PC-9 (cell line): ENCODE measurements at regions not wholly inside any gene's neighbourhood (a gene's known extent, or its start where the extent isn't known, plus 50 kb on each side); places are given as distances from the start of the nearest gene placed in this dataset.

Experiments
- BruUV-seq: library from RNA; stranded (reverse); fragments of 400-500 nt; replicated peaks from 2 replicates; lab custom pipeline; 2021; lab: Mats Ljungman, UMichigan
- CTCF ChIA-PET: fragments of 300-600 bp; sonication (Branson Sonifier 250); formaldehyde crosslinking; loops from one replicate; lab custom pipeline; 2022; ENCODE audit warnings: antibody characterized with exemption; lab: Charles Lee
- POLR2A ChIA-PET: fragments of 300-600 bp; sonication (Branson Sonifier 250); formaldehyde crosslinking; loops from one replicate; lab custom pipeline; 2022; ENCODE audit warnings: antibody characterized with exemption; ENCODE audit not compliant: unreplicated experiment; lab: Charles Lee
- DNase-seq, 2 experiments: peaks; one replicate each; pipeline versions ENCODE4 v3.0.0 to v3.0.0-alpha.2; 2015 to 2022; ENCODE audit warnings: mixed read lengths in 1 of 2
- H2AFZ ChIP-seq: fragments of 200-600 bp; sonication (generic); 2 replicates; pipeline ENCODE4 v1.8.1; 2017; ENCODE audit warnings: antibody characterized with exemption
- H3F3A ChIP-seq: fragments of 200-600 bp; sonication (generic); 2 replicates; pipeline ENCODE4 v1.8.1; 2017; ENCODE audit warnings: antibody characterized with exemption, mild to moderate bottlenecking, low read depth; ENCODE audit not compliant: insufficient read depth
- H3K27ac ChIP-seq: fragments of 200-600 bp; sonication (generic); 2 replicates; pipeline ENCODE4 v1.6.1; 2016; ENCODE audit warnings: mixed run types
- H3K27me3 ChIP-seq: fragments of 200-600 bp; sonication (generic); 2 replicates; pipeline ENCODE4 v1.6.1; 2016; ENCODE audit warnings: low read depth, mixed run types; ENCODE audit not compliant: insufficient read depth
- H3K36me3 ChIP-seq: fragments of 200-600 bp; sonication (generic); 2 replicates; pipeline ENCODE4 v1.6.1; 2016; ENCODE audit warnings: low read depth, mixed run types
- H3K4me1 ChIP-seq: fragments of 200-600 bp; sonication (generic); replicated peaks from 2 replicates; pipeline ENCODE4 v1.6.1; 2016; ENCODE audit warnings: mixed run types; ENCODE audit not compliant: insufficient read depth
- H3K4me2 ChIP-seq: fragments of 200-600 bp; sonication (generic); 2 replicates; pipeline ENCODE4 v1.6.1; 2017; ENCODE audit warnings: mixed run types
- H3K4me3 ChIP-seq: fragments of 200-600 bp; sonication (generic); 2 replicates; pipeline ENCODE4 v1.6.1; 2016; ENCODE audit warnings: mixed run types
- H3K79me2 ChIP-seq: fragments of 200-600 bp; sonication (generic); 2 replicates; pipeline ENCODE4 v1.6.1; 2017; ENCODE audit warnings: low read depth, mixed run types
- H3K9me2 ChIP-seq: fragments of 200-600 bp; sonication (generic); 2 replicates; pipeline ENCODE4 v1.8.1; 2017; ENCODE audit warnings: mild to moderate bottlenecking; ENCODE audit not compliant: insufficient read depth
- H3K9me3 ChIP-seq: fragments of 200-600 bp; sonication (generic); 2 replicates; pipeline ENCODE4 v1.8.1; 2016; ENCODE audit warnings: low read depth; ENCODE audit not compliant: insufficient read depth
- H4K20me1 ChIP-seq: fragments of 200-600 bp; sonication (generic); 2 replicates; pipeline ENCODE4 v1.8.1; 2017; ENCODE audit not compliant: insufficient read depth
- EZH2 ChIP-seq: fragments of 200-600 bp; sonication (generic); IDR thresholded peaks from 2 replicates; pipeline ENCODE4 v1.8.0; 2017; ENCODE audit warnings: antibody characterized with exemption, low read depth
- intact Hi-C: fragments of 100-400 bp; cut with micrococcal nuclease; formaldehyde crosslinking; loops from one replicate; pipeline ENCODE4 v1.10.0; 2022; ENCODE audit not compliant: unreplicated experiment
- TF ChIP-seq, protein P1 (sequence below): fragments of 200-600 bp; sonication (generic); conservative IDR thresholded peaks from 2 replicates; pipeline ENCODE4 v1.6.1; 2017; ENCODE audit warnings: mixed run types, antibody characterized with exemption, mild to moderate bottlenecking, moderate library complexity

- intact Hi-C loops = no loop called here
- peak in 1 of 2 experiments; percentile 22 for DNase-seq
- H2AFZ ChIP-seq = peak overlapping the region; percentile 50
- H3K9me2 ChIP-seq = no peaks in the 10 kb centered on the region; the same call in 1 of the 2 replicates
- peak overlapping the region; percentile 91 for H3K27ac ChIP-seq
- no peaks in the 10 kb centered on the region for H3K79me2 ChIP-seq
- ChIA-PET CTCF (interaction anchor here (1.0 kb wide), 1 partner anchor 76 kb away, joined by 3 read pairs; no protein-coding TSS in a partner anchor), POLR2A (interaction anchor here (0.6 kb wide), 2 partner anchors 17 to 49 kb away, joined by 3 read pairs; no protein-coding TSS in a partner anchor)
- TF ChIP-seq EZH2 = no peak
- TF ChIP-seq, protein P1, sequence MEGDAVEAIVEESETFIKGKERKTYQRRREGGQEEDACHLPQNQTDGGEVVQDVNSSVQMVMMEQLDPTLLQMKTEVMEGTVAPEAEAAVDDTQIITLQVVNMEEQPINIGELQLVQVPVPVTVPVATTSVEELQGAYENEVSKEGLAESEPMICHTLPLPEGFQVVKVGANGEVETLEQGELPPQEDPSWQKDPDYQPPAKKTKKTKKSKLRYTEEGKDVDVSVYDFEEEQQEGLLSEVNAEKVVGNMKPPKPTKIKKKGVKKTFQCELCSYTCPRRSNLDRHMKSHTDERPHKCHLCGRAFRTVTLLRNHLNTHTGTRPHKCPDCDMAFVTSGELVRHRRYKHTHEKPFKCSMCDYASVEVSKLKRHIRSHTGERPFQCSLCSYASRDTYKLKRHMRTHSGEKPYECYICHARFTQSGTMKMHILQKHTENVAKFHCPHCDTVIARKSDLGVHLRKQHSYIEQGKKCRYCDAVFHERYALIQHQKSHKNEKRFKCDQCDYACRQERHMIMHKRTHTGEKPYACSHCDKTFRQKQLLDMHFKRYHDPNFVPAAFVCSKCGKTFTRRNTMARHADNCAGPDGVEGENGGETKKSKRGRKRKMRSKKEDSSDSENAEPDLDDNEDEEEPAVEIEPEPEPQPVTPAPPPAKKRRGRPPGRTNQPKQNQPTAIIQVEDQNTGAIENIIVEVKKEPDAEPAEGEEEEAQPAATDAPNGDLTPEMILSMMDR = no peak
- H3K4me3 ChIP-seq = no peak overlapping the region; the same call in 1 of the 2 replicates
- H3F3A ChIP-seq = peaks cover 29% of the 10 kb centered on the region
- peak overlapping the region; percentile 59 for H3K4me2 ChIP-seq
- H3K27me3 ChIP-seq = no peaks in the 10 kb centered on the region
- peaks cover 3% of the 10 kb centered on the region; the same call in 1 of the 2 replicates for H3K9me3 ChIP-seq
- TSS peak; percentile 99 for BruUV-seq
- H3K36me3 ChIP-seq = no peaks in the 10 kb centered on the region
- no peaks in the 10 kb centered on the region for H4K20me1 ChIP-seq
- peaks cover 35% of the 10 kb centered on the region for H3K4me1 ChIP-seq
Measured at GRCh38 chr1:115545096-115545720, 96.6 kb upstream of the VANGL1 start.

GRCh38 chr1:115544131-115544530 lies 97.6 kb upstream of the VANGL1 start:
- no peak overlapping the region for H3K27ac ChIP-seq
- no TSS peak for BruUV-seq
- peaks cover 29% of the 10 kb centered on the region for H3F3A ChIP-seq
- H2AFZ ChIP-seq = no peak overlapping the region
- no peak overlapping the region for H3K4me2 ChIP-seq
- intact Hi-C loops = no loop called here
- H3K4me1 ChIP-seq = peaks cover 35% of the 10 kb centered on the region
- no peak overlapping the region for H3K4me3 ChIP-seq
- ChIA-PET POLR2A (no interaction called here), CTCF (interaction anchor here (0.6 kb wide), 4 partner anchors 45 to 403 kb away, joined by 3 read pairs; no protein-coding TSS in a partner anchor)
- H3K79me2 ChIP-seq = no peaks in the 10 kb centered on the region
- DNase-seq = no peak
- H4K20me1 ChIP-seq = no peaks in the 10 kb centered on the region
- H3K9me2 ChIP-seq = no peaks in the 10 kb centered on the region; the same call in 1 of the 2 replicates
- H3K9me3 ChIP-seq = peaks cover 3% of the 10 kb centered on the region; the same call in 1 of the 2 replicates
- H3K36me3 ChIP-seq = no peaks in the 10 kb centered on the region
- TF ChIP-seq, protein P1 = no peak
- no peak for TF ChIP-seq EZH2
- H3K27me3 ChIP-seq = no peaks in the 10 kb centered on the region

- no peak for DNase-seq
- Histone ChIP-seq H3K36me3 (no peaks in the 10 kb centered on the region), H3K9me3 (peaks cover 3% of the 10 kb centered on the region; the same call in 1 of the 2 replicates), H3K79me2 (no peaks in the 10 kb centered on the region), H2AFZ (no peak overlapping the region), H3K9me2 (no peaks in the 10 kb centered on the region; the same call in 1 of the 2 replicates), H3K27me3 (no peaks in the 10 kb centered on the region), H3F3A (peaks cover 29% of the 10 kb centered on the region), H3K4me3 (no peak overlapping the region), H3K4me1 (peaks cover 35% of the 10 kb centered on the region), H3K27ac (no peak overlapping the region), H4K20me1 (no peaks in the 10 kb centered on the region), H3K4me2 (no peak overlapping the region)
- no TSS peak for BruUV-seq
- CTCF ChIA-PET = interaction anchor here (0.5 kb wide), 1 partner anchor 164 kb away, joined by 4 read pairs; no protein-coding TSS in a partner anchor
- no peak for TF ChIP-seq EZH2
- TF ChIP-seq, protein P1 = no peak
- intact Hi-C loops = no loop called here
- POLR2A ChIA-PET = no interaction called here
Measured at GRCh38 chr1:115543247-115543646, 98.5 kb upstream of the VANGL1 start.
